GM21619 (cell line): ENCODE measurements at regions not wholly inside any gene's neighbourhood (a gene's known extent, or its start where the extent isn't known, plus 50 kb on each side); places are given as distances from the start of the nearest gene placed in this dataset.
"Not testable (repeated sequence)": the region's sequence is repeated elsewhere in the genome, so short reads cannot be mapped to it uniquely, and the experiment has no call there.

Experiments used
- ATAC-seq: cut with Tn5 transposase; IDR thresholded peaks from one replicate; pipeline ENCODE4 v1.9.1; 2021; ENCODE audit not compliant: unreplicated experiment

DNA sequence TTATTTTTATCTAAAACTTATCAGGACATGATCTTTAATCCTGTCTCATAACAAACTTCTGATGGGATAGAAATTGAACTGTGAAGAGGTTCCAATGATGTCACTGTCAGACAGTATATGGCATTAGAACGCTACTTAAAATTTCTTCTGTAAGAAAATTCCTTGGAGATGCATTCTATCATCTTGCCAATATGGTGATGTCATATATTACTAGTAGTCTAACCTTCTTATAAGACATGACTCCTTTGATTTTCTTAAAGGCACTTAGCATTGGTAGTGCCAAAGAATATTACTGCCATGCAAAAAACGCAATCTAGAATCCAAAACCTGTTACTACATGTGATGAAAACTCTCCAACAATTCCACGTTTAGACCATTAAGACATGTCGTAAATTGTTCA, 131.1 kb downstream of the SLC25A46 start:
- ATAC-seq, result no peak

DNA sequence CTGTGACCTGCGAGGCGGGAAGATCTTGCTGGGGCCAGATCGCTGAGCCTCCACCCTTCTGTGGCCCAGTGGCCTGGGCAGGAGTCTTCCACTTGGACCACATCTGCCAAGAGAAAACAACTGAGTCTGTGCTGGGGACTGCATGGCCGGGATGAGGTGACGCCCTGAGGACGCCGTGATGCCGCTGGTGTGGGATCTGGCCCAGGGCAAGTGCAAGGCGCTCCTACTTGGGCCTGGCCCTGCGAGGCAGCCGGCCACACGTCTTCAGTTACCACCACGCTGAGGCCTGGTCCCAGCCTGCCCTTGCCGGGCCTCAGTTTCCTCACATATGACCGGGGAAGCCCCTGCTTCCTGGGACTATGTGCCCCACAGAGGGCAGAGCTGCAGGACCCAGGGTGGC, 133.4 kb downstream of the SLC25A46 start:
- ATAC-seq, result no peak

DNA sequence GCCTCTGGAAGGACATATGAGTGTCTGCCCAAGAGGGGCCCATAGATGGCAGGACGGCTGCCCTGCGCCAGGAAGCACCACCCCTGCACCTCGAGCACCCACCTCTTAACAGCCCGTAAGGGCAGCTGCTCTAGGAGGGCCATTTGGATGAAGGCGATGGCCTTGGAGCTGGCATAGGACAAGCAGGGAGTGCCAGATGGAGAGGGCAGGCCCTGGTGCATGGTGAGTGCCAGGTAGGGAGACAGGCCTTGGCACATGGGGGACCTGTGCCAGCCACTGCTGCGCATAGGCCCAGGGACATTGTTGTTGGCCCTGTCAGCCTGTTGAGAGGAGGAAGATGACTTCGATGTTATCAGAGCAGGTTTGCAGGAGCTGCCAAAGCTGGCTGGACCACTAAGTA, 134.2 kb downstream of the SLC25A46 start:
- no peak for ATAC-seq

DNA sequence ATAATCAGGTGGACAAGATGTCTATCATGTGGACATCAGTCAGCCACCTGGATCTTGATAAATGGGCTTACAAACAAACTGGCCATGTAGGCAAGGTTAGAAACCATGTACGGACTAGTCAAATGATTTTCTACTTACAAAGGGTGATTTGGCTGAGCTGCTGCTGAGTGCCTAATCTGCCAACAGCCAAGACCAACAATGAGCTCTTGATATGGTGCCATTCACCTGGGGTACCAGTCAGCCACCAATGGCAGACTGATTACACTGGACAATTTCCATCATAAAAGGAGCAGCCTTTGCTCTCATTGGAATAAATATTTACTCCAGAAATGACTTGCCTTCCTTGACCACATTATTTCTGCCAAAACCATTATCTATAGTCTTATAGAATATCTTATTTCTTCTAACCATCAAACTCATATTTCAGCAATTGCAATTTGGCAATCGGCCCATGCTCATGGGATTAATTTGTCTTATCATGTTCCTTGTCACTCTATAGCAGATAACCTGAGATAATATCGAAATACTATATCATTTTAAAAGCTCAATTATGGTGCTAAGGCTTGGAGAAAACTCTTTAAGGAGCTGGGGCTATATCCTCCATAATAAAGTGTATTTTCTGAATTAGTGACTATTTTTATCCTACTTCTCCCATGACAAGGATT, 135.1 kb downstream of the SLC25A46 start:
- no peak for ATAC-seq

DNA sequence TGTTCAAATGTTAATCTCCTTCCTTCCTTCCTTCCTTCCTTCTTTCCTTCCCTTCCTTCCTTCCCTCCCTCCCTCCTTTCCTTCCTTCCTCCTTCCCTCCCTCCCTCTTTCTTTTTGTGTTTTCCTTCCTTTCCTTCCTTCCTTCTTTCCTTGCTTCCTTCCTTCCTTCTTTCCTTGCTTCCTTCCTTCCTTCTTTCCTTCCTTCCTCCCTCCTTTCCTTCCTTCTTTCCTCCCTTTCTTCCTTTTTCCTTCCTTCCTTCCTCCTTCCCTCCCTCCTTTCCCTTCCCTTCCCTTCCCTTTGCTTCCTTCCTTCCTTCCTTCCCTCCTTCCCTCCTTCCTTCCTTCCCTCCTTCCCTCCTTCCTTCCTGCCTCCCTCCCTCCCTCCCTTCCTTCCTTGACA, 136.3 kb downstream of the SLC25A46 start:
- not testable (repeated sequence) for ATAC-seq

DNA sequence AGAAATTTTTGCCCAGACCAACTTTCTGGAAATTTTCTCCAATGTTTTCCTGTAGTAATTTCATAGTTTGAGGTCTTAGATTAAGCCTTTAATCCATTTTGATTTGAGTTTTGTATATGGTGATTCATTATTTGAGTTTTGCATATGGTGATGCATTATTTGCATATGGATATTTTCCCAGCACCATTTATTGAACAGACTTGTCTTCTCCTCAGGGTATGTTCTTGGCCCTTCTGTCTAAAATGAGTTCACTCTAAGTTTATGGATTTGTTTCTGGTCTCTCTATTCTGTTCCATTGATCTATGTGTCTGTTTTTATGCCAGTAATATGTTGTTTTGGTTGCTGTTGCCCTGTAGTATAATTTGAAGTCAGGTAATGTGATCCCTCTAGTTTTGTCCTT, 139.3 kb downstream of the SLC25A46 start:
- no peak for ATAC-seq

DNA sequence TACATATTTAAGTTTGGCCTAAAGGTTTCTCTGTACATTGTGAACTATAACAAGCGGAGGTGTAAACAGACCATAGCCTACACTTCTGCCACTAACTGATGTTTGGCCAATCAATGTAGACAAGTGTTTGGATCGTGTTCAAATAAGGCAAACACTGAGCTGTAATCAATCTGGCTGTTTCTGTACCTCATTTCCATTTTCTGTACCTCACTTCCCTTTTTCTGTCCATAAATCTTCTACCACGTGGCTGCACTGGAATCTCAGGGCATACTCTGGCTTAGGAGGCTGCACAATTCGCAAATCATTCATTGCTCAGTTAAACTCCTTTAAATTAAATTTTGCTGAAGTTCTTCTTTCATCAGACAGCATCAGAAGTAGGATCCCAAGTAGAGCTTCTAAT, 140.9 kb downstream of the SLC25A46 start:
- no peak for ATAC-seq

DNA sequence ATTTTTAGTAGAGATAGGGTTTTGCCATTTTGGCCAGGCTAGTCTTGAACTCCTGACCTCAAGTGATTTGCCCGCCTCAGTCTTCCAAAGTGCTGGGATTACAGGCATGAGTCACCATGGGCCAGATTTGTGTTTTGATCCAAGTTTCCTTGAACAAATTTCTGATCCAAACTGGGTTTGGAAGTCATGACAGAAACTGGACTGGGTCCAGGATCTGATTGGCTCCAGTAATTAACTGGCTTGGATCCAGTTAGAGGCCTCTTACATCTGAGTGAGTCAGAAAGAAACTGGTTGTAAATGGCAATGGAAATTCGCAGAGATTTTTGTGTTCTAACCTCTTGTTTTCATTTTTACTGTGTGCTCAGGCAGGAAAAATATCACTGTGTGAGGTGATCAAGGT, 141.6 kb downstream of the SLC25A46 start:
- no peak for ATAC-seq

DNA sequence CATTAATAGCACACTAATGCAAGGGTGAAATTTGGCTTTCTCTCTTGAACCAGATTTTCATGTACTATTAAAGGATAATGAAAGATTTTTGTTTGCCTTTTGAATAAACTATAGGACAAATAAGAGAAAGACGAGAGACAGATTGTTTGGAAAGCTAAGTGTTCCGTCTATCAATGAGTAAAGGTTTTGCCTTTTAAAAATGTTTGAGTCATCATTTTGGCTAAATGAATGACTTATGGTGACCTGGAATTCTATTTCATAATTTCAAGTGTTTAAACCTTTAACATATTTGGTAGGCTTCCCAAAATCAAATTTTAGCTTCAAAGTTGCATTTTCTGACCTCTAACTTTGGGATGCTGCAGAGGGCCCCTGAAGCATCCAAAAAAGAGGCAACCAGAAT, 145.2 kb downstream of the SLC25A46 start:
- no peak for ATAC-seq

DNA sequence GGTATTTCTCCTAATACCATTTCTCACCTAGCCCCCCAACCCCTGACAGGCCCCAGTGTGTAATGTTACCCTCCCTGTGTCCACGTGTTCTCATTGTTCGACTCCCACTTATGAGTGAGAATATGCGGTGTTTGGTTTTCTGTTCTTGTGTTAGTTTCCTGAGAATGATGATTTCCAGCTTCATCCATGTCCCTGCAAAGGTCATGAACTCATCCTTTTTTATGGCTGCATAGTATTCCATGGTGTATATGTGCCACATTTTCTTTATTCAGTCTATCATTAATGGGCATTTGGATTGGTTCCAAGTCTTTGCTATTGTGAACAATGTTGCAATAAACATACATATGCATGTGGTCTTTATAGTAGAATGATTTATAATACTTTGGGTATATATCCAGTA, 148.4 kb downstream of the SLC25A46 start:
- ATAC-seq, result not testable (repeated sequence)

DNA sequence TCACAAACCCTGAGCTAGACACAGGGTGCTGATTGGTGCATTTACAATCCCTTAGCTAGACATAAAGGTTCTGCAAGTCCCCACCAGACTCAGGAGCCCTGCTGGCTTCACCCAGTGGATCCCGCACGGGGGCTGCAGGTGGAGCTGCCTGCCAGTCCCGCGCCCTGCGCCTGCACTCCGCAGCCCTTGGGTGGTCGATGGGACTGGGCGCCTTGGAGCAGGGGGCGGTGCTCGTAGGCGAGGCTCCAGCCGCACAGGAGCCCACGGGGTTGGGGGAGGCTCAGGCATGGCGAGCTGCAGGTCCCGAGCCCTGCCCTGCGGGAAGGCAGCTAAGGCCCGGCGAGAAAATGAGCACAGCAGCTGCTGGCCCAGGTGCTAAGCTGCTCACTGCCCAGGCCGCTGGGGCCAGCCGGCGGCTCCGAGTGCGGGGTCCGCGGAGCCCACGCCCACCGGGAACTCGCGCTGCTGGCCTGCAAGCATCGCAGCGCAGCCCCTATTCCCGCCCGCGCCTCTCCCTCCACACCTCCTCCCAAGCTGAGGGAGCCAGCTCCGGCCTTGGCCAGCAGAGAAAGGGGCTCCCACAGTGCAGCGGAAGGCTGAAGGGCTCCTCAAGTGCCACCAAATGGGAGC, 155.2 kb downstream of the SLC25A46 start:
- ATAC-seq, result not testable (repeated sequence)

DNA sequence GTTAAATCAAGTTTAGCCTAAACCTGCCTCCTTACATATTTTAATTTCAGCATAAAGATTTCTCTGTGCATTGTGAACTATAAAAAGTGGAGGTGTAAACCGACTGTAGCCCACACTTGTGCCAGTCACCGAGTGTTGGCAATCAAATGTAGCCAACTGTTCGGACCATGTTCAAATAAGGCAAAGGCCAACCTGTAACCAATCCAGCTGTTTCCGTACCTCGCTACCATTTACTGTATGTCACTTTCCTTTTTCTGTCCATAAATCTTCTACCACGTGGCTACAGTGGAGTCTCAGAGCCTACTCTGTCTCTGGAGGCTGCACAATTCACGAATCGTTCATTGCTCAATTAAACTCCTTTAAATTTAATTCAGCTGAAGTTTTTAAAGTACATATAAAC, 156.0 kb downstream of the SLC25A46 start:
- ATAC-seq, result no peak

DNA sequence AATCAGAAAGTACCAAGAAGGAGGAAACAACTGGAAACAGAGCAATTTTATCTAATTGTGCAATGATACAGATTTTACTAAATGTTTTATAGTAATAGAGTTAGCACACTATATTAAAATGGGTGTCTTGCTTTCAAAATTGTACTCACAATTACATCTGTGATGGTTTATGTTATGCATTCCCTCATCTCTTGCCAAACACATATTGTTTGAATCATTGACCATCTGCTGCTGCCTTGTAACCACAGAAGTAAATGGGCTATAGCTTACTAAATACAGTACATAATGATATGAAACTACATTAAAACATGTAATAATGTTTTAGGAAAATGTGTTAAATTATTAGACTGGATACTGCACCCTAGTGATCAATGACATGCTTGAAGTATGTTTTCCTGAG, 158.1 kb downstream of the SLC25A46 start:
- no peak for ATAC-seq

DNA sequence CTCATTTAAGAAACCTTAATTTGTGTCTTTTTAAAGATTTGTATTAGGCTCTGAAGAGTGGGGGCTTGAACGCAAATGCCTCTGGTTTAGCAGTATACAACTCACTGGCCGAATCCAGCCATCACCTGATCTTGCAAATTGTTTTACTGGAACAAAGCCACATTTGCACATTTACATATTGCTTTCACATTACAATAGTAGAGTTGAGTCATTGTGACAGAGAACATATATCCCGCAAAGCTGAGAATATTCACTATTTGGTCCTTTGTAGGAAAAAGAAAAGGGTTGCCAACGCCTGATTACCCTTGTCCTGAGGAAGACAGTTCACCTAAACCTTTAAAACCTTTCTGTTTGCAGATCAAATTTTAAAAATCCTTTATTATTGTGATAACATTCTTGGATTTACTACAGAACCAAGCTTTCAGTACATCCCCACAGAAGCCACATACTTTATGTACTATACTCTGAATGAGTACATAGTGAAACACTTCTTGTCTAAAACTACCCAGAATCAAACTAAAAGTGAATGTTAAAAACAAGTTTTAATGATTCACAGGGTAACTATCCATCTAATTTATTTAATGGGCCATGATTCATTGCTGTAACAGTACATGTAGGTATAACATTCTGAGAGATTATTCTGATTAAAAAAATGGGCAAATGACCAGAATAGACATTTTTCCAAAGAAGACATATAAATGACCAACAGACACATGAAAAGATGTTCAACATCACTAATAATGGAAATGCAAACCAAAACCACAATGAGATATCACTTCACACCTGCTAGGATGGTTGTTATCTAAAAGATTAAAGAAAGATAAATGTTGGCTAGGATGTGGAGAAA, 161.0 kb downstream of the SLC25A46 start:
- peak; percentile 77 for ATAC-seq

DNA sequence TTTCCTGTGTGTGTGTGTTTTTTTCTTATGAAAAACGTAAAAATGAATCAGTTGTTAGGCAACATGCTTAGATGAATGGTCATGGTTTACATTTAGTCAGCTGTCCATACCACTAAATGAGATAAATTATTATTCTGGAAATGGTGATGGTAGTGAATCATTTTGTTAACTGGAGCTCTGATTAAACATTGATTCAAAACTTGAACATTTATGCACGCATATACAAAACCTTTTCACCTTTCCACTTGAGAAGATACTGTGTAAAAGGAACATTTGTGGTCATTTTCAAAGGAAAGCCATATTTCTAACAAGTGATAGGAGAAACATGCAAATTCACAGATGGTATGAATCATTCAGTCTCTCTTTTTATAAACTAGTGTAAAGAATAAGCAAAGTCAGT, 162.0 kb downstream of the SLC25A46 start:
- peak; percentile 51 for ATAC-seq

DNA sequence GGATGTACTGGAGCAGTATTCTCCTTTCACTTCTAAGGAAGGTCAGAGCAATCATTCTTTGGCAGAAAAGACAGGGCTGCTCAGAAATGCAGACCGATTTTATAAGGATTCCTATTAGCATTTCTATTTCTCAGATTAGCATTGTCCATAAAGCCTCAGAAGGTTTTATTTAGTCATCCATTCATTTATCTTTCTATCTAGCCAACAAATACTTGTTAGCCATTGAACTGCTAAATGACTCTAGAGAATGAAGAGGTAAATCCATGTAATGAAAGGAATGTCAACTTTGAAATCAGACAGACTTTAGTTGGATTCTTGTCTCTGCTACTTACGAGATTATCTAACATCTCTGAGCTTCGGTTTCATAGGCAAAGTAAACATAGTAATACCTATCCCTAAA, 165.2 kb downstream of the SLC25A46 start:
- ATAC-seq, result no peak

DNA sequence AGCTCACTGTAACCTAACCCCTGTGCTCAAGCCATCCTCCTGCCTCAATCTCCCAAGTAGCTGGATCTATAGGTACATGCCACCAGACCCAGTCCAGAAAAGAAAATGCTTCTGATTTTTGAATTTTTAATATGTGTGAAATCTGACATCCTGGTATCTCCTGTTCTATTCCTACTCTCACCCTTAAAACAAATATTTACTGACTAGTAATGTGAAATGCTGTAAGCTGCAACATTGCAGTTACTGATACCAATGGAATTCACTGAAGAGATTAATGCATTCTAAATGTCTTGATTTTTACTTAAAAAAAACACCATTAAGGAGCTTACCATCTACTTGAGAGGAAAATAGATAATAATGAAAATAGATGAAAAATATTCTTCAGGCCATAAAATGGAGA, 162.7 kb upstream of the TSLP start:
- no peak for ATAC-seq

DNA sequence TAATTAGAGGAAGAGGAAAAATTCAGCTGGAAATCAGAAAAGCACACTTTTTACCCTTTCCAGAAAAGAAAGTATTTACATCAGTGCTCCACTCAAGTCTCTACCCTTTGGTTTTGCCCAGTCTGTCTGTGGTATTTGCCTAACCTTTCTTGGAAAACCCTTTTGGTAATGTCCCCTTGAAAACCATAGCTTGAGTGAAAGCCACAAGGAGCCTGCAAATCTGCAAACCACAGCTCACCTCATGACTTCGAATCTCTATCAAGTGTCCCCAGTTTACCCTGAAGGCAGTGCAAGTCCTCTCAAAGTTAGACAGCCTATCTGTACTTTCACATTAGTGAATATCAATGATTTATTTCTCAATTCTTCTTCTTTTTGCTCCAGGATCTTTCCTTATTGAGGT, 162.1 kb upstream of the TSLP start:
- peak; percentile 81 for ATAC-seq

DNA sequence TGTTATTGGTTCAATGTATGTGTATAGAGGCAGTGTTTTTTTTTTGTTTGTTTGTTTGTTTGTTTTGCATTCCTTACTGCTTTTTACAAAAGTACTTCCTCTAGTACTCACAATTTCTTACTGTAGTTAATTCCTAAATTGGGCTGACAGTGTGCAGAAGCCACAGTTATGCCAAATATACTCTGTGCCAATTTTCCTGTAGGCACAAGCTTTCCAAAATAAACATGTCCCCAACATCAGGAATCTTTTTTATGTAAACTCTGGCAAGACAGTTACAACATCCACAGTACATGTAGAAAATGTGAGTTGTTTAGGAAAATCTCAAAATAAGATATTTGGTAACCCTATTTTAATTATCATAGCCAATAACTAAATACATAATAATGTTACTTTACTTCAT, 161.6 kb upstream of the TSLP start:
- no peak for ATAC-seq

DNA sequence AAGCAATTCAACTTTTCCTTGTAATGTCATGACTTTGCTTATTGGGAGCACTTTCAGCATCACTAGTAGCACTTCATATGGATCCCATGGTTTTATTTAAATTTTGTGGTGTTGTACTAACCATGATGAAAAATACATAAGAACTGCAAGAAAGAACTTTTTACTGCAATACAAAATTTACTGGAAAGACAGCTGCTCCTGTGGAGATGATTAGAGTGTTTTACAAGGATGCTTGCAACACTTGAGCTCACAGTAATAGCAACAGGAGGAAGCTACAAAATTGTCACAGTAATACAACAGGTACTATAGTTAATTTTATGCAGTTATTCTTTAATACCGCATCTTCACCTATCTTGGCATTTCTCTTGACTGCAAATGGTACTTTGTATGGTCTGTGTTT, 158.3 kb upstream of the TSLP start:
- no peak for ATAC-seq

DNA sequence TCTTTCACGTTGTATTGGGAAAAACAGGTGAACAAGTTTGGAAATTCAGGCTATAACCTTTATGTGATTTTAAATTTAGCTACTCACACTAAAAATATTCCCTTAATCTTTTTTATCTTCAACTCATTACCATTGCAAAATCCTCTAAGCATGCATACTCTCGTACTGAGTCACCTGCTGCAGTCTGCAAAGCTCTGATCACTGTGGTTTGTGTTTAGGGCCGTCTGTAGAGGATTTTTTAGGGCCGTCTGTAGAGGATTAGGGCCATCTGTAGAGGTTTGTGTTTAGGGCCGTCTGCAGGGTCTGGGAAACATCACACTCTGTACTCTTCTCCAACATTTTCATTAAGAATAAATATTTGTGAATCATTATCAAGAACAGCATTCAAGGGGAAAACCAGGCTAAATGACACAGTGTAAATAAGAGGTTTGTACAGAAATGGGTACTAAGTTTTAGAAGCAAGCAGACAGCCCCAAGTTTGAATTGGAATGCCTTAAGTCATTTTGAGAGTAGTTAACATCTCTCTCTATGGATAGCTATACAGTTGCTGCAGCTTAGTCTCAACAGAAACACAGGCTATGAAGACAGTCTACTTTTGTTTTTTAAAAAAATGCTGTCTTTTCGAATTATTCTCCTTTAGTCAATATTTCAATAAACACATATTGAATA, 155.0 kb upstream of the TSLP start:
- peak; percentile 83 for ATAC-seq
